ENCODE measurements at regions not wholly inside any gene's neighbourhood (a gene's known extent, or its start where the extent isn't known, plus 50 kb on each side); places are given as distances from the start of the nearest gene placed in this dataset.

DNA sequence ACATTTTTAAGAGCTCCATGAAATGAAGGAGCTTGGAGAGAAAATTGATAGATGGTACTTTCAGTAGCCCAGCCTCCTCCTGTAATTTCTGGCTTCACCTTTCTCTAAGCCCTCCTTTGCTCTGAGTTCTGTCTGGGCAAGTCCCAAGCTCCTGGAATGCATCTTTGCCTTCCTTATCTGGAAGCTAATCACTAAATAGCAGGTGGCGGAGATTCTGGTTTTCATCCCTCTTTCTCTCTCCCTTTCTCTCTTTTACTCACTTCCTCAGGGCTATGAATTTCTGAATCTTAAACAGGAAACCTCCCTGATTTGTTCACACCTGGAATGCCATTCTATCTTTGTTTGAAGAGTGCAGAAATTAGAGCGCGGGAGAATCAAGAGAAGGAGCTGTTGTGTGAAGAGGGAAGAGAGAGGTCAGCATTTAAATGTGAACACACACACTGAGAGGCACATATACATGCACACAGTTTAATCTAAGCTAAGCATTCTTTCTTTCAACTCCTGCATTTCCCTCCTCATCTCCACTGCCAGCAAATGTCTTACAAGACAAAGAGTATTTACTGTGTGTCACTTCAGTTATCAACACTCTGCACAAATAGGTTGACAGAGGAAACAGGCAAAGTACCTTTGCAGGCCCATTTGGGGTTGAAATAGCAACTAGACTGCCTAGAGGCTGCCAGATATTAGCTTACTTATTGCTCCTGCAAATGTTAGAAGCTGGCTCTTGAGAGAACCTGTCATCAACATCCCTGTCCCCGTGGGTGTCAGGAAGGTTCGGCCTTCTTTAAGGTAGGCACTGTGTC lies 199.4 kb upstream of the CAMK1G start:
- no peak for DNase-seq (ENCODE audit: low read depth in 2 of 2, low spot score in 1 of 2)

DNA sequence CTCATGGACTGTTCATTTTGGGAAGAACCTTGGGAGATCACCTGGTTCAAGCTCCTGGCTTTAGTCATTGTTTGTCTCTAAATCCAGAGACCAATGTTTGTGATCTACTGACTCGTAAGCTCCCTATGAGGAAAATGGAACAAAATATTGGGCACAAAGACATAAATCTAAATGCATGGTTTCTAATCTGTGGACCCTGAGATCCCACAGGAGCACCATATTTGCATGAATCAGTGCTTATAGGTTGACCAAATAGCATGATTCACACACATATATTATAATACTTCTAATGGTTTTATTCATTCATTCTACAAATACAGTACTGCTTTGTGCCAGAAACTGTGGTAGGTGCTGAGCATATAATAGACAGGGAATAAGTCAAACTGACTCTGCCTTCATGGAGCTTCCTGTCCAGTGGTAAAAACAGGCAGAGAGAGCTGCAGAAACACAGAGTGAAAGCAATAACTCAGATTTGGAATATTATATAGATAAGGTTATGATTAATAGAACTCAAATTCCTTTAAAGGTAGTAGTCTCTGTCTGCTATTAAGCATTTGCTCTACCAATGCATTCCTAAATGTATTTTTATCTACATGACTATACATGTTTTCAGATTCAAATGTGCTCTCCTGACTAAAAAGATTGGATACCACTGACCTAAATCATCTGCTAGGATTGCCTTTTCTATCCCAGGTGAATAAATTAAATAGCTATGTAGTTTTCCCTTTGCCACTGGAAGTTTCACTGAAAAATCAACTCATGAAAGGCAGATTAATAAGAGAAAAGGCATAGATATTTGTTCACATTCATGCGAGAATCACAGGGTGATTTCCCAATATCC lies 198.6 kb upstream of the CAMK1G start:
- DNase-seq (ENCODE audit: low read depth in 2 of 2, low spot score in 1 of 2): no peak

DNA sequence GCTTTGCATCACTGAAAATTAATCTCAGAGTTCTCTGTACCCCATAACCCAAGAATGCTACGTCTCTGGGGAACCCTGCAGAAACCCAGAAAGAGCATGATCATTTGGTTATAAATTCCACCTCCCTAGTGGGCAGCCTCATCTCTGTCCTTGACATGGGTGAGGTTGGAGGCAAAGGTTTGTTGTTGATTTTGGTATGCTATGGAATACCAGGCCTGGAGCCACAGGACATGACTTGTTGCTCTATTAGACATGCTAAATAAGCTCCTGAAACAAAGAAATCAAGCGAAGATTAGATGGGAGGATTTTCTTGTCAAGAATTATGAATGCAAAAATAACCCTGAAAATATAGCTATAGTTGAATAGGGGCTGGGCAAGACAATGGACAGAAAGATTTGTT lies 197.4 kb upstream of the CAMK1G start:
- DNase-seq (ENCODE audit: low read depth in 2 of 2, low spot score in 1 of 2): no peak

DNA sequence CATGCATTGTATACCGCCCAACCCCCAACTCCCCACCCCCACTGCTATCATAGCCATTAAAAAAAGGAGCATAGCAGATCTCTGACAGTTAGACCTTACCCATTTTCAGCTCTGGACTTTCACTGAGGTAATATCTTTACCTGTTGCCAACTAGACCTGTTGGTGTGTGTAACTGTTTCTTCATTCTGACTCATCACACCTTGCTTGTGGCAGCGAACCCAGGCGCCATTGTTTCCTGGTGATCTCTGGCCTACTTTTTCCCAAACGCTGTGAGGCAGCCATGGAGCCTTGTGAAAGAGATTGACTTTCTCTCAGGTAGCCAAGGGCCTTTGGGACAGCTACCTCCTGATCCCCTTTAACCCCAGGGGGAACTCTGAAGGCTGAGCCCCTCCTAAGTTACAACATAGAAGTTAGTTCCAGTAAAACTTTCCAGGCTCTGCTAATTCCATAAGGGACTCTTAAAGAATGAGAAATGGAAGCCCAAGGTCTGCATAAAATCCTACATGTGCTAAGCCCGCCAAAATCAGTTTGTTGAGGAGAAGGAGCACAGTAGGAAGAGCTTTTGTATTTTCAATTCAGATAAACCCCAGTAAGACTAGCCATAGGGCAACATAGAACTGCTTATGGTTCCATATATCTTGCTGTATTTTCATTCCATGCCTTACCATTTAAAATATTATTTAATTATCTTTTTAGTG lies 196.1 kb upstream of the CAMK1G start:
- DNase-seq (ENCODE audit: low read depth in 2 of 2, low spot score in 1 of 2): no peak

DNA sequence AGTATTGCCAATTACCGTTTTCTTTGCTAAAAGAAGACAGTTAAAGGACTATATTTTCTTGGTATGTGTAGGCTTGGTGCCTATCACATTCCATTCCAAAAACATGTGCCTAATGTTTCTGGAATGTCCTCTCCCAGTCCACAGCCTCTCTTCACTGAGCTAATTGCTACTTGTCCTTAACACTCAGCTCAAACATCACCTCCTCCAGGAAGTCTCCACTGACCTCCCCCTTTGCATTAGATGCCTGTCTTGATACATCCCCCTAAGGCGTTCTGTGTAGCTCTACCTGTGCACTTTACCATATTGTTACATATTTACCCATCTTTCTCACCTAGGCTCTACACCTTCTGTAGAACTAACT lies 195.6 kb upstream of the CAMK1G start:
- no peak for DNase-seq (ENCODE audit: low read depth in 2 of 2, low spot score in 1 of 2)

DNA sequence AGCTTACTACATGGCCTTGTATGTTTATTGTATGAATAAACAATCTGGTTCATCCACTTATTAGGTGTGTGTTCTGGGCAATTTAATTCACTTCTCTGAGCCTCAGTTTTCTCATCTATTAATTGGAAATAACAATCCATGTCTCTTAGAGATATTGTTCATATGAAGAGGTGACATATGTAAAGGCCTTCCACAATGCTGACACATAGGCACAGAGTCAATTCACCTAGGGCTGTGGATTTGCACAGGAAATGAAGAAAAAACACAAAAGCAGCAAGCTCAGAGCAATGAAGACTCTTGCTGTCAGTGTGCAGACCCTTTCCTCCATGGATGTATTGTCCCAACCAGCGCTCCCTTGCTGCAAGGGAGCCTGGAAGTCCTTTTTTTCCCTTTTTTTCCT lies 195.2 kb upstream of the CAMK1G start:
- DNase-seq (ENCODE audit: low read depth in 2 of 2, low spot score in 1 of 2): no peak

DNA sequence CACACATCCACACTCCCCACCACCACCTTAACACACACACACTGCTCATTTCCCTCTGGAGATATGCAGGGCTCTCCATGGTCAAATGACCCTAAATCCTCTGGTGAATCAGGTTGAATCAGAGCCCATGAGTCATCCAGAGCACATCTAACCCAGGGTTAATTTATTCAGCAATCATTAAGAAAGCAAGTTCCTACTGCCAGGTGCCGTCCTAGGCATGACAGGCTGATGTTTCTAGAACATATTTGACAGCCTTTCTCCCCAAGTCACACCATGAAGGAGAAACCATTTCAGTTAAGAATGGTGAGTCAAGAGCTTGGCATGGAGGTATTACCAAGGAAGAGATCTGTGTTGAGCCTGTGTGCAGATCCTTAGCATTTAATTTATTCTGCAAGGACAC lies 194.3 kb upstream of the CAMK1G start:
- DNase-seq (ENCODE audit: low read depth in 2 of 2, low spot score in 1 of 2): no peak

DNA sequence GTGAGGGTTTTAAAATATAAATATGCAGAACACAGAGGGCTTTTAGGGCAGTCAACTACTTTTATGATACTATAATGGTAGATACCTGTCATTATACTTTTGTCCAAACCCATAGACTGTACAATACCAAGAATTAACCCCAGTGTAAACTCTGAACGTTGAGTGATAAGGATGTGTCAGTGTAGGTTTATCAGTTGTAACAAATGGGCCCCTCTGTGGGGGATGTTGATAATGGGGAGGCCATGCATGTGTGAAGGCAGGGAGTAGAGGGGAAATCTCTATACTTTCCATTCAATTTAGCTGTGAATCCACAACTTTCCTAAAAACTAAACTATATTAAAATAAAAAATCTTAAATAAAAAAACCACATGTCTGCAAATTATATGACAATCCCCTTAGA lies 193.5 kb upstream of the CAMK1G start:
- no peak for DNase-seq (ENCODE audit: low read depth in 2 of 2, low spot score in 1 of 2)

DNA sequence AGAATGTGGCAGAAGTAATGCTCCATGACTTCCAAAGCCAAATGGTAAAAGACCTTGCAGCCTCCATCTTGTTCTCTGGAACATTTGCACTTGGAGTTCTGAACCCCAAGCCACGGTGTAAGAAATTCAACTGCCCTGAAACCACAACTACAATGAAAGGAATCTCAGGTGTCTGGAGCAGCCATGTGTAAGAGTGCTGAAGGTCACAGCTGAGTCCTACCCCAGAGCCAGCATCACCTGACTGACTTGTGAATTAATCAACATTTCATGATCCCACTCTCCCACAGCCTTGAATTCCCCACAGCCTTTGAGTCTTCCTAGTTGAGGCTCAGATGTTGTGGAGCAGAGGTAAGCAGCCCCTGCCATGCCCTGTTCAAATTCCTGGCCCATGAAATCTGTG lies 192.8 kb upstream of the CAMK1G start:
- no peak for DNase-seq (ENCODE audit: low read depth in 2 of 2, low spot score in 1 of 2)

DNA sequence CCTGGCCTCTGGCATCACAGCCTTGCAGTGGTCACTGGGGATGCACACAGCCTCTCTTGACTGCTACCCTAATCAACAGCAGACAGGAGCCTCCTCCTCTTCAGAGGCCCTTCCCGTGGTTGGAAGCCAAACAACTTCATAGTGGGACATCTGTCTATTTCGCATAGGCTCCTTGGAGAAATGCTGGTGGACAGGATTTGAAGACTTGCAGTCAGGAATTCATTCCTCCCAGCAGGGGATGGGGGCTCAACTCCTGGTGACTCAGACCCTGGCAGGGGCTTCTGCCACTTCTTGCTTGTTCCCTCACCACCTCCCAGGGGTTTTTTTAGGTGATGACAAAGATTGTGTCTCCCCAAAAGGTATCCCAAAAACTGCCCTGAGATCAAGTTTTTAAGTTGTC lies 191.7 kb upstream of the CAMK1G start:
- no peak for DNase-seq (ENCODE audit: low read depth in 2 of 2, low spot score in 1 of 2)

DNA sequence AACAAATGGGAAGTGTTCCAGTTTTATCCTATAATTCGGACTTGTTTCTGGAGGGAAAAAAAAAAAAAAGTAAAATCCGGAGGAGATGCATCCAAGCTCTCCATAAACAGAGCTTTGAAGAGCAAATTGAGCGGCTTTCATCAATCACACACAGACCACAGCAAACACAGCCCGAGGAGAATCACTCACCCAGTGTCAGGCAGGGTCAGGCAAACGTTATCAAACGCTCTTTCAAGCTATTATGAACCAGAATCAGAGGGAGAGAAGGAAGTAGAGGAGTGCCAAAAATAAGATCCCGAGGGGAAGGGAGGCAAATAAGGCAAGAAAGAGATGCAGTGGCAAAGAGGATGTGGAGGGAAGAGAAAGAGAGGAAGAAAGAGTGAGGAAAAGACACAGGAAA lies 188.3 kb upstream of the CAMK1G start:
- no peak for DNase-seq (ENCODE audit: low read depth in 2 of 2, low spot score in 1 of 2)

DNA sequence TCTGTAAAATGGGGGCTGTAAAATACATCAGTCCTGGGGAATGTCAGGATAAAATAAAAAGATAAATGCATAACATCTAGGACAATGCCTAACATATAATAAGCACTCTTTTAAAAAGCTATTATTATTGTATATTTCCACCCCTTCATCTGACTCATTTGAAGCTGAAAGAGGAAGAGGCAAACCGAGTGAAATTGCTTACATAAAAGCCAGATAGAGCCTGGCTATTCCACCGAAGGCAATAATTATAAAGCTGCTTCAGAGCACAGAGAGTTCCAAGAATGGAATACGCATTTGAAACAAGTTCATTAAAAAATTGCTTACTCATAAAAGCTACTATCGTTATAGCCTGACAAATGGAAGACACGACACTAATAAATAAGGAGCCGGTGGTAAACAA lies 186.1 kb upstream of the CAMK1G start:
- no peak for DNase-seq (ENCODE audit: low read depth in 2 of 2, low spot score in 1 of 2)

DNA sequence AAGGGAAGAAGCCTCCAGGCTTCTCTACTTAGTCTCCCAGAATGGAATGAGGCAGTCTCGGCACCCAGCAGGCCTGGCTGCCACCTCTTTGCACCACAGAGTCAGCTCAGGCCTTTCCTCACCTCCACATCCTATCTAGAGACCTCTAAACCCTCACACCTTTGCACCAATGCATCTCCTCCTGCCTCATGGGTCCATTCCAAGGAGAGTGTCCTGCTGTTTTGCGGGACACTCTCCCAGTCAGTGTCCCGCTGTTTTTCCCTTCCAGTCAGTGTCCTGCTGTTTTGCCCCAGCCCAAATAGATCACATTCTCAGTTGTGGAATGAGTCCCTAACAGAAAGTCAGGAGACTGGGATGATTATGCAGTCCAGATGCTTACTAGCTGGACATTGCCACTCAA lies 185.6 kb upstream of the CAMK1G start:
- no peak for DNase-seq (ENCODE audit: low read depth in 2 of 2, low spot score in 1 of 2)

DNA sequence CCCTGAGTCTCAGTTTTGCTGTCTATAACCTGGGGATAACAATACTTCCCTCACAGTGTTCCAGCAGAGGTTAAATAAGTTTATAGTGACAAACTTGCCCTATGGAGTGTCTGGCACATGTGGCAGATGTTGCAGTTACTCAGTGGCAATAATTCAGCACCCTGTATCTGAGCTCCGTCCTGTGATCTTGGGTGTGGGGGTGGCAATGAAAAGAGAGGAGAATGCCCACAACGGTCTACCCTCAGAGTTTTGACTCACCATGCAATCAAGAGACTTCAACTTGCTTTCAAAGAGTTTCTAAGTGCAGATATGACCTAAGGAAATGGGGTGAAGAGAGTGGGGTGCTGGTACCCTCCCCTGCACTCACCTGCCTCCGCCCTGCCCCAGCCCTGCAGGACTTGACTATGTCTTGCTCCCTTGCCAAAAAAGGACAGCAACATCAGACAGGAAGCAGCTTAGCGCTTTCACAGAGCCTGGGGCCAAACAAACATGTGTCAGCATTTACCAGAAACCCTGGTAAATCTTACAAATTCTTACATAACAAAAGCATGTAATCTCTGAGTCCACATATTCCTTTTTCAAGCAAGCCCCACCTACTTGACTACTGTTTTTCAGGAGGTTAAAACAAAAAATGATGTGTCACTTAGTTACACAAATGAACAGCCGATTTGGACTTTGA lies 185.1 kb upstream of the CAMK1G start:
- DNase-seq (ENCODE audit: low read depth in 2 of 2, low spot score in 1 of 2): no peak

DNA sequence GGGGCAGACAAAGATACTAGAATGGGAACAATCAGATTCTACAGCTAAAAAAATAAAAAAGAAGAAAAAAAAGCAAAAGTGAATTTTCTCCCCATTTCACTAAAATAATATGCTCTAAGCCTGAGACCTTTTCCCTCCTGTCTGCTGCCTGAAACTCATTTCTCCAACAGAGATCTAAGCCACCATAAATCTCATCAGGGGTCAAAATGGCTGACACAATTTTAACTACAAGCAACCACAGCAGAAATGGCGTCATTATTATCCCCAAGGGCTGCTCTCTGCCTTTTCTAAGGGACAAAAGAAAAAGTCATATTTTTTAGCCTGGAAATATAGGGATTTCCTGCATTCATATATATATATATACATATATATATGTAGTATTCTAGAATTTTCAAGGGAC lies 183.7 kb upstream of the CAMK1G start:
- DNase-seq (ENCODE audit: low read depth in 2 of 2, low spot score in 1 of 2): no peak

DNA sequence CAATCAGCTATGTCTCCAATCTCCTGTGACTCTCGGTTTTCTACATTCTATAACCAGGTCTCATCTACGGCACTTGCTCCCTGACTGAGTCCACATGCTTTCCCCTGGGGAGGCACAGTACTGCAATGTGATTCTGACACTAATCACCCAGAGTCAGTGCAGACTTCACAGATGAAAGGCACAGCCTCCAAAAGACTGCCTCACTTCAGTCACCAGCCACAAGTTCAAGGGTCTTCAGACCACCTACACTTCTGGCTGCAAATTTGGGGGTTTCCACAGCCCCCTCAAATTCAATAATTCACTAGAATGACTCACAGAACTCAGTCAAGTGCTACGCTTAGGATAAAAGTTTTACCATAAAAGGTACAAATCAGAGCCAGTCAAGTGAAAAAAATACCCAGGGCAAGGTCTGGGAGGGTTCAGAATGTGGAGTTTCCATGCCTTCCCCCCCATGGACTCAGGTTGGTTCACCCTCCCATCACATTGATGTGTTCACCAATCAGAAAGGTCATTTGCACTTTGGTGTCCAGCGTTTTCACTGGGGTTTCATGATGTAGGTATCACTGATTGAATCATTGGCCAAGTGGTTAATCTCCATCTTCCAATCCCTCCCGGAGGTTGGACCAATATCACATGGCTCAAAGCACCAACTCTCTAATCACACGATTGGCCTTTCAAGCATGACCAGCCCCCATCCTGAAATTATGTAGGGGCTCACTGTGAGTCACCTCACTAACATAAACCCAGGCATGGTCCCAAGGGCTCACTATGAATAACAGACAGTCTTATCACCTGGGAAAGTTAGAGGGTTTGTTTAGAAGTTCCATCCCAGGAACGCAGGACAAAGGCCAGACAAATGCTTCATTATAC lies 182.9 kb upstream of the CAMK1G start:
- DNase-seq (ENCODE audit: low read depth in 2 of 2, low spot score in 1 of 2): no peak

DNA sequence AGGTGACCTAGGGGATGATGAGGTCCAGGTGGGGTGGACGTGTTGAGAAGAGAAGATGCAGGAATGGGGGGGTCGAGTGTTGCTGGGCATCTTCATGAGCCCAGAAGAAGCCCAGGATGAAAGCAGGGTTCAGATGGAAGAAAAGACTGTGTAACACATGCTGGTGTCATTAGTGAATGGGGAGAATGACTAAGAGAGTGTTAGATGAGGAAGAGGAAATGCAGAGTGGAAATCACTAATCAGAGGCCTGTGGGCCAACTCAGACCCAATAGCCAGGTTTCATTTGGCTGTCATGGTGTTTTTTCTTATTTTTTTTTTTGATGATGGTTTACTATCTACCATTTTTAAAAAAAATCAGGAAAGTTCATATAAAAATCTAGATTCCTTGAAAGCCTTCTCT lies 180.8 kb upstream of the CAMK1G start:
- DNase-seq (ENCODE audit: low read depth in 2 of 2, low spot score in 1 of 2): no peak

DNA sequence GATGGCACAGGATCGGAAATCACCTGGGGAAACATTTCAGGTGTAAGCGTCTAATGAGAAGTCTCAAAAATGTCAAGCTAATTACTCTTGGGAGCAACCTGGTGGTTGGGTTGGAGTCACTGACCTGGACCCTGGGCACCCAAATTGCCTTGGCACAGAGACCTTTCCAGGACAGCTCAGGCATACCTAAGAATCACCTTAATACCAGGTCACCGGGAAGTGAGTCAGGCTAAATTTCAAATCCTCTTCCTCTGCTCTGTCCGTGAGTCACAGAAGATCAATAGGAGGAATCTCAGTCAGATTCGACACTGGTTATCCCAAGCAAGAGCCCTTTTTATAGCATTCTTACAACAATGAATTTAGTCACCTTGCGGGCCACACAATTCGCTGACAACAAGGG lies 179.6 kb upstream of the CAMK1G start:
- no peak for DNase-seq (ENCODE audit: low read depth in 2 of 2, low spot score in 1 of 2)

DNA sequence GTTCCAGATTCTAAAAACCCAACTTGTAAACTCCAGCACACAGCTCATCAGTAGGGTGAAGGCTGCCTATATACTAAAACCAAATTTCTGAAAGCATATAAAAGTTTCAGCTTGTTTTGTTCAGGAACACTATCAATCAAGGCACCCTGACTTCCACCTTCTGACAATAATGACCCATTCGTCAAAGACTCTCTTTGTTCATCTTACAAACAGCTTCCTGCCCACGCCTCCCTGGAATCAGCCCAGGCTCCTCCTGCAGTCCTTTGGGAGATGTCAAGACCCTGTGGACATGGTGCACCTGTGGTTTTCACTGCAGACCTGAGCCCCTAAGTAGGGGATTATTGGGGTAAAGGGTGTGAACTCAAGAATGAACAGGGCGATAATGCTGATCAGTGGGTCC lies 178.9 kb upstream of the CAMK1G start:
- no peak for DNase-seq (ENCODE audit: low read depth in 2 of 2, low spot score in 1 of 2)

DNA sequence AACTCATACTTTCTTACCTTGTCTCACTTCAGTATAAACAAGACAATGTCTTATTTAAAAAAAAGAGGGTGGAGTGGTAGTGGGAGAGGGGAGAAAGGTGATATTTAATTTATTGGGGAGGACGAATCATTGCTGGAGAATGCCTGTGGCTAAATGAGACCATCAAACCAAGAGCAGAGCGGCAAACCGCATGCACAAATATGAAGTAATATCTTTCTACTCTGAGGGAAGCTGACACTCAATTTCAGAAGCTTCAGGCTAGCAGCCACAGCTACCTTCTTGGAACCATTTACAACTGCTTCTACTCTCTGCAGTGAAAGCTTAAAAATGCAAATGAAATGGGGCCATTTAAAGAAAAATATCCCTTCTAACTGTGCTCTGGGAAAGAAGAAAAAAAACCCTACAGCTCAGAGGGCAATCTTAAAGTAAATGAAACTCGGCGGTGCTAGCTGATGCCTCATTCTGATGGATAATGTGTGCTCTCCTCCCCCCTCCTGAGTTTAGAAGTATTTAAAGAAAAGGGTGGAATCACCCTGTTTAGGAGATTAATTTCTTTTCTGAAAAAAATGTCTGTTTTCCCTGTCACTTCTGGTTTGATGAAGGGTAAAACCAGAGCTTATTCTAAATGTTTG lies 178.2 kb upstream of the CAMK1G start:
- no peak for DNase-seq (ENCODE audit: low read depth in 2 of 2, low spot score in 1 of 2)
